Dedifferentiated amniotic fluid mesenchymal stem cell (primary cell): ENCODE measurements at regions not wholly inside any gene's neighbourhood (a gene's known extent, or its start where the extent isn't known, plus 50 kb on each side); places are given as distances from the start of the nearest gene placed in this dataset.

Experiments used
- DNase-seq: peaks from one replicate; pipeline ENCODE4 v3.0.0-alpha.2; 2016; ENCODE audit errors: extremely low spot score

DNA sequence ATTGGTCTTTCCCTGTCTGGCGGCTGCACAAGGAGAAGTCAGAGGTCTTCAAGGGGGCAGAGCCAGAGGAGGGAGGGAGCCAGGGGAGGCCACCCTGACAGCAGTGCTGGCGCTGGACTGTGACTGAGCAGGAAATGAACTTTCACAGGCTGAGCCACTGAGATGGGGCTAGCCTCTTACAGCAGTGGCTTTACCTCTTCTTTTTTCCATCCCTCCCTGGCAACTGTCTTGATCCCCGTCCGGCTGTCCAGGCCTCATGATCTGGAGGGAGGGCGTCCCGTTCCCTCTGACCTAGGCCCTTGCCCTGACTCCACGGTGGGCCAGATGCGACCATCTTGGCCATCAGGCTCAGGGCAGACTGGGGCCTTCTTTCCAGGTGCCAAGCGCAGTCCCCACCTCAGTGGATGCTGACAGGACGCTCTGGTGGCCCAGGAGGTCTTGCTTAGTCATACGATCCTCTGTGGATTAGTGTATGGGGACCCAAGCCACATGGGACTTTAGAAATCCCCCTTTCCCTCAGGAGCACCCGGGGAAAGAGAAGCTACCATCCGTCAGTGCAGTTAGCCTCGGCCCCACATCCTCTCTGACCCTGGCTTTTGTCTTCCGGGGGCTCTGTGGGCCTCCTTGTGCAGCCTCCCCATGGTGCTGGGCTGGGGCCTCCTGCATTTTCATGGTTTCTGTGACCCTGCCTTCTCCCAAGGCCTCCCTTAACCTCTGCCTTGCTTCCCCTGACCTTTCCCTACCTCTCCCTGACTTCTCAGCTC lies 57.4 kb upstream of the CCDC167 start:
- DNase-seq = no peak

DNA sequence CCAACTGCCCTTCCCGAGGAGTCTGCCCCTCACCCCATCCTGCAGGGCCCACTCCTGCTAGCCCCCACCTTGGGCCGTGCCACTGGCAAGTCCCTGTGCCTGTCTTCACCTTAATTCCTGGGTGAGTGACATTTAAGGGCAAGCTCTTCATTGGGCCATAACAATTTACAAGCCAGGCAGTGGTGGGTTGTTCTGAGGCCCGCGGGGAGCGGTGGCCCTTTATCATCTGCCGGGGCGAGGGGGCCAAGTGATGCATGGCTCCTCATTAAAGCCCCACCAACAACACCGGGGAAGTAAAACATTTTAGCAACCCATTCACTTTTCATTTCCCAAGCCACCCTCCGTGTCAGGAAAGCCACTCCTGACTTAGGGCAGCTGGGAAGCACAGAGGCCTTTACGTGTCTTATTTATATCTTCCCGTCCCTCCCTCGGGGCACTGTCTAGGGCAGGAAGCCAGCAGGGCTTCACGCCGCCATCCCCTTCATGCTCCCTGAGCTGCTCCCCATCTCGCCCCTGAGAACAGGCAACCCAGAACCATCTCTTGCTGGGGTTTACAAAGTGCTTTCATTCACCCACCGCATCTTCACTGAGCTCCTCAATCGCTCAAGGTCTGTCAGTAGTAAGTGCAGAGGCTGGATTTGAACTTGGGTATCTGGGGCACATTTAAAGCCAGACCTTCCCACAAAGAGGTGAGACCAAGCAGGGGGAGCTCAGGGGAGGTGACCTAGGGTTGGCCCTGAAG lies 55.5 kb upstream of the CCDC167 start:
- DNase-seq = no peak

DNA sequence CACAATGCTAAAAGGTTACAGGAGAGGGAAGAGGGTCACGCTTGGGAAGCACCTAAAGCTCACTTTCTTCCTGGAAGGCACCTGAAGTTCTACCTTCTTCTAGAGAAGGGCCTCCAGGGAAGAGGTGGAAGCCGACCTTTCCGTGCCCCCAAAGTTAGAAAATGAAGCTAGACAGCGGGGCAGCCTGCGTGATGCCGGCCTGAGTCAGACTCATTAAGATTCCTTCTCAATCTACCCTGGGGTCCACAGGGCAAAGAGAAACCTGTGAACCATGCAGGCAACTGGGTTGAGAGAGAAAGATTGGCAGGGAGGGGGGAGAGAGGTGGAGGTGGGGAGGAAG lies 54.8 kb upstream of the CCDC167 start:
- no peak for DNase-seq

DNA sequence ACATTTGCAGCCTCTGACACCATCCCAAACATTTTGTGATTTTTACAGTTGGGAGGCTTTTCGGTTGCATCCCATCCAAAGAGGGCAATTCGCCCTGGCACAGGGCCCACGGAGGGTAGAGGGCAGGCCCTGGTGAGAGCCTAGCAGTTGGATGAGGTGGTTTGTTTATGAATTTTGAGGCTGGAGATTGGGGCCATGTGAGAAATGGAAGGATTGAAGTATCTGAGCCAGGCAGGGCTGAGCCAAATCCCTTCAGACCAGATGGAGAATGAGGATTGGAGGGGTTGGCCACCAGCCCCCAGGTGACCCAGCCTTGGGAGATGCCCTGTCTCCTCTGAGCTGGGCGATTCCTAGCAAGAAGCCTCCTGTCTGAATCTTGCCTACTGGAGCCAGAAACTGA lies 52.6 kb upstream of the CCDC167 start:
- DNase-seq = no peak

DNA sequence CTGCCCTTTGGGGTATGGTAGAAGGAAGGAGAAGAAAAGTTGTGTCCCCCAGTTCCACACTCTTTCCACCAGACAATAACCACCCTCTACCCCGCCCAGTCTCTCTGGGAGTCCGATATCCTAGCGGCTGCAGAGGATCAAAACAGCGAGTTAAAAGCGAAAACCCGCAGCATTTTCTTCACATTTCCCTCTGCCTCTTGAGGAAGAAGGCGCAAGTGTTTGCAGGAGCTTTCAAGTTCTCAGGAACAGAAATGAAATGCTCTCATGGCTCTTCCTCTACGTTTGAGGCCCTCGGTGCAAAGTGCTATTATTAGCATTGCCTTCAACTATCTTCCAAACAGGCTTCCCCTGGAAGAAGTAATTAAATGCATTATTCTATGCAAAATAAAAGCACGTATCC lies 52.2 kb upstream of the CCDC167 start:
- no peak for DNase-seq

DNA sequence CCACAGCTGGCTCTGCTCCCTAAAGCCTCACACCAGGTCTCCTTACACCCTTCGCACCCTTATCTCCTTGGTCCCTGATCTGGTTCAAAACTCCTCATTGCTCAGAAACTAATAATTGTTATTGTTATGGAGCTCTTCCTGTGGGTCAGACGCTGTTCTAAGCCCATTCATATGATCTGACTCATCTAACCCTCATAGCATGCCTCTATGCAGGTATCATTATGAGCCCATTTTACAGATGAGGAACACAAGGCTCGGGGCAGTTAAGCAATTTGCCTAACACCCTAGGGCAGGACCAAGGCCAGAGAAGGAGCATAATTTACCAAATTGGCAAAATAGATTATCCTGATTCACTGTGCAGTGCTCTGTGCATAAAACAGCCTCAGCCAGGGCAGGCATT lies 51.8 kb upstream of the CCDC167 start:
- no peak for DNase-seq

DNA sequence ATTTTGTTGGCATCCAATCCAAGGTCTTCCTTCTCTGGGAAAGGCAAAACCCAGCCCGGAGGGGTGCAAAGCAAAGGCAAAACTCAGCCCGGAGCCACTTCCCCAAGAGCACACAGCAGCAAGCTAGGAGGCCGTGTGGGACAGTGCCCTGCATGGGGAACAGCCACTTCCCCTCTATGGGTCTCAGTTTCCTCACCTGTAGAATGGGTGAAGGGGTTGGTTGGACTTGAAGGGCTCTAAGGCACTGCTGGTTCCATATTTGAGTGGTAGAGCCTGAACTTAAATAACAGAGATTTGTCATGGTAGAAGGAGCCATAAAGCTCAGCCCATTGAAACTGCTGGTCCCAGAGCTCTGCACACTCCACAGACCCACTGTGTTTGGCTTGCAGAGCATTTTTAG lies 51.3 kb upstream of the CCDC167 start:
- DNase-seq = no peak

DNA sequence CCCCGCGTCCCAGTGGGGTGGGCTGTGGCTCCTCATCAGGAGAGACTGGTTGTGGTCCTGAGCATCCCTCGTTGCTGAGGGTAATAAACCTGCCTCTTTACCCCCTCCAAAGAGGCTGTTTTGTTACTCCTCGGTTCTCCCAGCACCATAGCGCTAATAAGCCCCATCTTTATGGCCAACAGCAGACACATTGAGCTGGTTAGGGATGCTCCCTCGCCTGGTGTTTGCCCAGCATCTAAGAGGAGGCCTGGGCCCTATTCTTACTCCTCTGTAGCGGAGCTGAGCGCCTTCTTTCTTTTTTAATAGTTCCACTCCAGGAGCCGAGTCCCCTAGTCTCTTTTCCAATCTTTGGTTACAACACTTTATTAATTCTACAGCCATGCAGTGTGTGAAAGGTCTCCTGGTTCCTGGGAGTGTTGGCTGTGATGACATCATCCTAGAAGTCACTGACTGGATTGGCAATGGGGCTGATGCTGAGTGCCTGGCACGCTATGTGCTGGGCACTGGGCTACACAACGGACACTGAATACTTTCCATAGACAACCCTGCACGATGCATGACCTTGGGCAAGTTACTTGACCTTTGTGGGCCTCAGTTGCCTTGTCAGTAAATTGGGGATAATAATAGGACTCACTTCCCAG lies 50.6 kb upstream of the CCDC167 start:
- DNase-seq = no peak

DNA sequence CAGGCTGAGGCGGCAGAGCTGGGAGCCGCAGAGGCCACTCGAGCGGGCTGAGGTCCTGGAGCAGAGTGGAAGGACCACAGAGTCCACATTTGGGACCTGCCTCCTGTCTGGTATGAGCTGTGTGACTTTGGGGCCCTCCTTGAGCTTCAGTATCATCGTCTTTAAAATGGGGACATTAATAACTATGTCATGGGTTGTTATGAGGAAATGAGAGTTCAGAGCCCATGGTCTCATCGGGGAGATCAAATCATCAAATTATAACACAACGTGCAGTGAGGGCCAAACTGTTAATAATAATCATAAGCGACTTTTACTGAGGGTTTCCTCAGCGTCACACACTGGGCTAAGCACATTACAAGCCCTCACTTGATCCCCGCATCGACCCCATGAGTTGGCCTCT lies 49.9 kb upstream of the CCDC167 start:
- DNase-seq = no peak
